ENCODE measurements at regions not wholly inside any gene's neighbourhood (a gene's known extent, or its start where the extent isn't known, plus 50 kb on each side); places are given as distances from the start of the nearest gene placed in this dataset.
"Not testable (repeated sequence)": the region's sequence is repeated elsewhere in the genome, so short reads cannot be mapped to it uniquely, and the experiment has no call there.

DNA sequence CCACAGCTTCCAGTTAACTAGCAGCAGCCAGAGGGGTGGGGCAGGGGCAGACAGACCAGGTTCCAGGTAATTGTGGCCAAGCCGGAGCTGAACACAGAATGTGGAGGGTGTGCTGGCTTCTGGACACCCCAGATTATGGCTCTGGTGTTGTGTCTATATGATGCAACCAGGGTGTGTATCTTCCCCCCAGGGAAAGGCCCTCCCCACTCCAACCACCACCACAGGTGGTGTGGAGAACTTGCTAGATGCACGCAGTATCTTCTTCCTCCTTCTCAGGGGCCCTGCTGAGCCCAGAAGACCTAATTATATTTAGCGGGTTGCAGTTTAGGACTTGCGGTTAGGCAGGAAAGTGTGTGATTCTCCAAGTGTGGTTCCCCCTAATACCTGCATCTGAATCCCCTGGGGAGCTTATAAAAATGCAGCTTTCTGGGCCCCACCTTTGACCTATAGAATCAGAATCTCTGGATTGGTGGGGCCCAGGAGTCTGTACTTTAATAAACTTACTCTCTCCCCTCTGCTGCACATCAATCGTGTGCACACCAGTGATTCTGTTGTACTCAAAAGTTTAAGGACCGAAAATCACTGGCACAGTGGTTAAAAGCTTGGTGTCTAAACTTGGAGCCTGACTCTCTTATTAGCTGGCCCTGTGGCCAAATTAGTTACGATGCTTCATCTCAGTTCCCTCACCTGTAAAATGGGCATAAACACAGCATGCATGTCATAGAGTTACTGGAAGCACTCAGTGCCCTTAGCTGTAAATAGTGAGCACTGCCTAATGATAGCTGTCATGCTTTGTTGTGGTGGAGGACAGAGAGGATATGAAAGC is 379.1 kb upstream of the PROK2 start:
- Histone ChIP-seq H3K9ac (no peak overlapping the region), H3K36me3 (no peaks in the 10 kb centered on the region), H3K9me3 (ENCODE audit: low read depth) (no peaks in the 10 kb centered on the region), H3K4me2 (no peak overlapping the region), H2AFZ (replicated peaks) (no peak overlapping the region), H3K4me3 (no peak overlapping the region), H3K79me2 (ENCODE audit: low read depth) (no peaks in the 10 kb centered on the region), H3F3A (ENCODE audit: low read depth) (no peaks in the 10 kb centered on the region), H3K27me3 (no peaks in the 10 kb centered on the region), H4K20me1 (ENCODE audit: low read depth) (no peaks in the 10 kb centered on the region), H3K4me1 (peaks cover 9% of the 10 kb centered on the region), H3K27ac (no peak overlapping the region)
- Mint-ChIP-seq H3K36me3 (no peaks in the 10 kb centered on the region), H3K4me3 (no peak overlapping the region), H3K4me1 (peaks cover 16% of the 10 kb centered on the region), H3K27me3 (ENCODE audit: insufficient read depth, low read depth) (peaks cover 8% of the 10 kb centered on the region), H3K27ac (no peak overlapping the region), H3K9me3 (no peaks in the 10 kb centered on the region)
- TF ChIP-seq, protein P1, sequence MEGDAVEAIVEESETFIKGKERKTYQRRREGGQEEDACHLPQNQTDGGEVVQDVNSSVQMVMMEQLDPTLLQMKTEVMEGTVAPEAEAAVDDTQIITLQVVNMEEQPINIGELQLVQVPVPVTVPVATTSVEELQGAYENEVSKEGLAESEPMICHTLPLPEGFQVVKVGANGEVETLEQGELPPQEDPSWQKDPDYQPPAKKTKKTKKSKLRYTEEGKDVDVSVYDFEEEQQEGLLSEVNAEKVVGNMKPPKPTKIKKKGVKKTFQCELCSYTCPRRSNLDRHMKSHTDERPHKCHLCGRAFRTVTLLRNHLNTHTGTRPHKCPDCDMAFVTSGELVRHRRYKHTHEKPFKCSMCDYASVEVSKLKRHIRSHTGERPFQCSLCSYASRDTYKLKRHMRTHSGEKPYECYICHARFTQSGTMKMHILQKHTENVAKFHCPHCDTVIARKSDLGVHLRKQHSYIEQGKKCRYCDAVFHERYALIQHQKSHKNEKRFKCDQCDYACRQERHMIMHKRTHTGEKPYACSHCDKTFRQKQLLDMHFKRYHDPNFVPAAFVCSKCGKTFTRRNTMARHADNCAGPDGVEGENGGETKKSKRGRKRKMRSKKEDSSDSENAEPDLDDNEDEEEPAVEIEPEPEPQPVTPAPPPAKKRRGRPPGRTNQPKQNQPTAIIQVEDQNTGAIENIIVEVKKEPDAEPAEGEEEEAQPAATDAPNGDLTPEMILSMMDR (IDR thresholded peaks at IDR 0.05): no peak
- TF ChIP-seq EZH2phosphoT487 (IDR thresholded peaks at IDR 0.05): no peak
- TF ChIP-seq EZH2 (IDR thresholded peaks at IDR 0.05): no peak
- no peak for DNase-seq (ENCODE audit: low spot score)

DNA sequence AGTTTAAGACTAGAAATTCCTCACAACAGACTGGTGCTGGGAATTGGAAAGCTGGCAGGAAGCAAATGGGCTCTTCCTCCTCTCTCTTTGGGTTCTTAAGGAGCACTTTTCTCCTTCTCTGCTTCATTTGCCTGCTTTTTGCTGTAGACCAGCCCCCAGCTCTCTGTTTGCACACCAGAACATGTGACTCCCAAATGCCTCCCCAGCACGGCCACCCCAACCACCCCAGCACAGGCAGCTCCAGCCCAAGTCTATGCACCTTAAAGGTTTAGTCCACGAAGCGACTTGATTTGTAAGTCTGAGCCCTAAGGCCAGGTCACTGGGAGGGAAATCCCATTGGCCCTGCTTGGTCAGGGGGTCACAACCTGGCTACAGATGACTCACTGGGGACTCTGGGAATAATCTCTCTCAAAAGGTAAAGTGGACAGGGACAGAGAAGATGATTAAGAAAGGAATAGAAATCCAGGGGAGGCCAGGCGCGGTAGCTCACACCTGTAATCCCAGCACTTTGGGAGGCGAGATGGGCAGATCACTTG is 377.8 kb upstream of the PROK2 start:
- no peak overlapping the region for H3K27ac ChIP-seq
- no peaks in the 10 kb centered on the region for H4K20me1 ChIP-seq (ENCODE audit: low read depth)
- no peak overlapping the region for H3K4me3 Mint-ChIP-seq
- peaks cover 18% of the 10 kb centered on the region for H3K4me1 Mint-ChIP-seq
- no peak overlapping the region for H3K4me3 ChIP-seq
- no peak for TF ChIP-seq EZH2phosphoT487 (IDR thresholded peaks at IDR 0.05)
- TF ChIP-seq, protein P1 (IDR thresholded peaks at IDR 0.05): no peak
- TF ChIP-seq EZH2 (IDR thresholded peaks at IDR 0.05): no peak
- no peaks in the 10 kb centered on the region for H3K36me3 Mint-ChIP-seq
- H2AFZ ChIP-seq (replicated peaks): peak overlapping the region; percentile 73
- no peaks in the 10 kb centered on the region for H3K9me3 ChIP-seq (ENCODE audit: low read depth)
- no peaks in the 10 kb centered on the region for H3K79me2 ChIP-seq (ENCODE audit: low read depth)
- H3F3A ChIP-seq (ENCODE audit: low read depth): no peaks in the 10 kb centered on the region
- no peak overlapping the region for H3K9ac ChIP-seq
- H3K4me2 ChIP-seq: no peak overlapping the region
- H3K36me3 ChIP-seq: no peaks in the 10 kb centered on the region
- H3K27ac Mint-ChIP-seq: no peak overlapping the region
- peaks cover 9% of the 10 kb centered on the region for H3K4me1 ChIP-seq
- peaks cover 8% of the 10 kb centered on the region for H3K27me3 Mint-ChIP-seq (ENCODE audit: insufficient read depth, low read depth)
- H3K27me3 ChIP-seq: no peaks in the 10 kb centered on the region
- DNase-seq (ENCODE audit: low spot score): no peak
- H3K9me3 Mint-ChIP-seq: no peaks in the 10 kb centered on the region

DNA sequence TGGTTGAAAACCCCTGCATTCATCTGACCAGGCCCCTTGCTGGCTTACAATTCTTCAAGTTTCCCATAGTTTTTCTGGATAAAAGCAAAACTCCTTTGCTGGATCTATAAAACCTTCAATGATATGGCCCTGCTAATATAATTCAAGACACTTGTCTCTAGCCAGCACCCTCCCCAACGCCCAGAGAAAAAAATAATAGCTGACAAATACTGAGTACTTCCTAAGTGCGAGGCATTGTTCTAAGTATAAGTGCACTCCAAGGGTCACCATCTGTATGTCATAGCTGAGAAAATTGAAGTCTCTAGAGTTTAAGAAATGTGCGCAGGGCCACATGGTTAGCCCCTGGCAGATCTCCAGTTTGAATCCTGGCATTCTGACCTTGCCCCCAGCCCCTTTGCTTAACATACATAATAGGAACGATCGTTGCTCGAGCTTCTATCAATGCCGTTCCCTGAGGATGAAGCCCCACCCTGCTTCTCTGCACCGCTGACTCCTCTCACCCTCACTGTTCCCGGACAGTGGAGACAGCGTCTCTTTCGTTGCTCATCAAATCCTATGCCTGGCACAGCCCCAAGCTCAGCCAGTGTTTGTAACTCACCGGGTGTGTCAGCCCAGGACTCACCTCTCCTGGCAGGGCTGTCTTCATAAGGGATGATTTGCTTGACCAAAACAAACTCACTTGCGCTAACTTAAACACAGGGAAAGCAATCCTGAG is 377.1 kb upstream of the PROK2 start:
- peak overlapping the region; percentile 73 for H2AFZ ChIP-seq (replicated peaks)
- no peak overlapping the region for H3K4me3 Mint-ChIP-seq

DNA sequence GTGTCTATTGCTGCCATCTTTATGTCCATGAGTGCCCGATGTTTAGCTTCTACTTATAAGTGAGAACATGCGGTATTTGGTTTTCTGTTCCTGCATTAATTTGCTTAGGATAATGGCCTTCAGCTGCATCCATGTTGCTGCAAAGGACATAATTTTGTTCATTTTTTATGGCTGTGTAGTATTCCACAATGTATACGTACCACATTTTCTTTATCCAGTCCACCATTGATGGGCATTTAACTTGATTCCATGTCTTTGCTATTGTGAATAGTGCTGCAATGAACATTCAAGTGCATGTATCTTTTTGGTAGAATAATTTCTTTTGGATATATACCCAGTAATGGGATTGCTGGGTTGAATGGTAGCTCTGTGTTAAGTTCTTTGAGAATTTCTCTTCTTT is 376.3 kb upstream of the PROK2 start:
- H3K79me2 ChIP-seq (ENCODE audit: low read depth); H3K4me3 ChIP-seq; H3K4me1 ChIP-seq; H3K27ac ChIP-seq; H2AFZ ChIP-seq (replicated peaks); DNase-seq (ENCODE audit: low spot score); H3K4me3 Mint-ChIP-seq; H3K27me3 Mint-ChIP-seq (ENCODE audit: insufficient read depth, low read depth); H3K9ac ChIP-seq; H3K27ac Mint-ChIP-seq; H3K36me3 Mint-ChIP-seq; H3F3A ChIP-seq (ENCODE audit: low read depth); H3K4me2 ChIP-seq; H4K20me1 ChIP-seq (ENCODE audit: low read depth); H3K9me3 ChIP-seq (ENCODE audit: low read depth); H3K27me3 ChIP-seq; H3K36me3 ChIP-seq; H3K9me3 Mint-ChIP-seq: not testable (repeated sequence)
- H3K4me1 Mint-ChIP-seq: peaks cover 23% of the 10 kb centered on the region

More for the DNA sequence above, 377.1 kb upstream of the PROK2 start:
- H4K20me1 ChIP-seq (ENCODE audit: low read depth): no peaks in the 10 kb centered on the region
- Mint-ChIP-seq H3K27ac (peak overlapping the region; percentile 61), H3K4me1 (peaks cover 18% of the 10 kb centered on the region), H3K9me3 (no peaks in the 10 kb centered on the region), H3K27me3 (ENCODE audit: insufficient read depth, low read depth) (peaks cover 6% of the 10 kb centered on the region), H3K36me3 (no peaks in the 10 kb centered on the region)
- H3K9me3 ChIP-seq (ENCODE audit: low read depth): no peaks in the 10 kb centered on the region
- peaks cover 9% of the 10 kb centered on the region for H3K4me1 ChIP-seq
- H3K79me2 ChIP-seq (ENCODE audit: low read depth): no peaks in the 10 kb centered on the region
- H3K36me3 ChIP-seq: no peaks in the 10 kb centered on the region
- no peak overlapping the region for H3K27ac ChIP-seq
- no peak for DNase-seq (ENCODE audit: low spot score)
- H3K27me3 ChIP-seq: no peaks in the 10 kb centered on the region
- no peaks in the 10 kb centered on the region for H3F3A ChIP-seq (ENCODE audit: low read depth)
- no peak overlapping the region for H3K9ac ChIP-seq
- H3K4me3 ChIP-seq: no peak overlapping the region
- no peak overlapping the region for H3K4me2 ChIP-seq
- TF ChIP-seq EZH2phosphoT487 (IDR thresholded peaks at IDR 0.05) (no peak), EZH2 (IDR thresholded peaks at IDR 0.05) (no peak)
